Liver (tissue), 3 donors: ENCODE measurements at regions not wholly inside any gene's neighbourhood (a gene's known extent, or its start where the extent isn't known, plus 50 kb on each side); places are given as distances from the start of the nearest gene placed in this dataset.

Experiments
- RXRA ChIP-seq, 2 donors: IDR thresholded peaks; 2 replicates each; pipeline ENCODE4 v1.6.1; 2017 to 2018; ENCODE audit warnings: antibody characterized with exemption in 2 of 2, mild to moderate bottlenecking in 1 of 2
- TF ChIP-seq, protein P1 (sequence below): fragments of 150-350 bp; IDR thresholded peaks from 2 replicates; pipeline ENCODE4 v1.5.1; 2017; ENCODE audit warnings: improper control_type of control experiment, low read depth, low read length; ENCODE audit not compliant: missing input control
- donor health status: healthy.
- donor health status: healthy.

- TF ChIP-seq, protein P1, sequence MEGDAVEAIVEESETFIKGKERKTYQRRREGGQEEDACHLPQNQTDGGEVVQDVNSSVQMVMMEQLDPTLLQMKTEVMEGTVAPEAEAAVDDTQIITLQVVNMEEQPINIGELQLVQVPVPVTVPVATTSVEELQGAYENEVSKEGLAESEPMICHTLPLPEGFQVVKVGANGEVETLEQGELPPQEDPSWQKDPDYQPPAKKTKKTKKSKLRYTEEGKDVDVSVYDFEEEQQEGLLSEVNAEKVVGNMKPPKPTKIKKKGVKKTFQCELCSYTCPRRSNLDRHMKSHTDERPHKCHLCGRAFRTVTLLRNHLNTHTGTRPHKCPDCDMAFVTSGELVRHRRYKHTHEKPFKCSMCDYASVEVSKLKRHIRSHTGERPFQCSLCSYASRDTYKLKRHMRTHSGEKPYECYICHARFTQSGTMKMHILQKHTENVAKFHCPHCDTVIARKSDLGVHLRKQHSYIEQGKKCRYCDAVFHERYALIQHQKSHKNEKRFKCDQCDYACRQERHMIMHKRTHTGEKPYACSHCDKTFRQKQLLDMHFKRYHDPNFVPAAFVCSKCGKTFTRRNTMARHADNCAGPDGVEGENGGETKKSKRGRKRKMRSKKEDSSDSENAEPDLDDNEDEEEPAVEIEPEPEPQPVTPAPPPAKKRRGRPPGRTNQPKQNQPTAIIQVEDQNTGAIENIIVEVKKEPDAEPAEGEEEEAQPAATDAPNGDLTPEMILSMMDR, result no peak
- TF ChIP-seq RXRA (IDR thresholded peaks at IDR 0.05), result no peak
These were observed 104.6 kb upstream of the CDYL start for GRCh38 chr6:4671587-4672115.
